Neural progenitor cell (in vitro differentiated cells): ENCODE measurements at regions not wholly inside any gene's neighbourhood (a gene's known extent, or its start where the extent isn't known, plus 50 kb on each side); places are given as distances from the start of the nearest gene placed in this dataset.

ENCODE experiments used
- EZH2phosphoT487 ChIP-seq: fragments of 200-600 bp; sonication (generic); IDR thresholded peaks from 2 replicates; pipeline ENCODE4 v1.6.1; 2017; ENCODE audit warnings: antibody characterized with exemption
- TF ChIP-seq, protein P1 (sequence below): fragments of 200-600 bp; sonication (generic); IDR thresholded peaks from 2 replicates; pipeline ENCODE4 v1.5.1; 2017; ENCODE audit warnings: antibody characterized with exemption, mild to moderate bottlenecking

DNA sequence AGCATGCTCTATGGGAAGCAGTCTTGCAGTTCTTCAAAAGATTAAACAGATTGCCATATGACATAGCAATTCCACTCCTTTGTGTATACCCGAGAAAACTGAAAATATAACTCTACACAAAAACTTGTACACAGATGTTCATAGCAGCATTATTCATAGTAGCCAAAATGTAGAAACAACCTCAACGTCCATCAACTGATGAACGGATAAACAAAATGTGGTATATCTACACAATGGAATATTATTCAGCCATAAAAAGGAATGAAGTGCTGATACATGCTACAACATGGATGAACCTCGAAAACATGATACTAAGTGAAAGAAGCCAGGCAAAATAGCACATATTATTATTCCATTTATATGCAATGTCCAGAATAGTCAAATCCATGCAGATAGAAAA, 221.2 kb upstream of the PSMD7 start:
- TF ChIP-seq, protein P1, sequence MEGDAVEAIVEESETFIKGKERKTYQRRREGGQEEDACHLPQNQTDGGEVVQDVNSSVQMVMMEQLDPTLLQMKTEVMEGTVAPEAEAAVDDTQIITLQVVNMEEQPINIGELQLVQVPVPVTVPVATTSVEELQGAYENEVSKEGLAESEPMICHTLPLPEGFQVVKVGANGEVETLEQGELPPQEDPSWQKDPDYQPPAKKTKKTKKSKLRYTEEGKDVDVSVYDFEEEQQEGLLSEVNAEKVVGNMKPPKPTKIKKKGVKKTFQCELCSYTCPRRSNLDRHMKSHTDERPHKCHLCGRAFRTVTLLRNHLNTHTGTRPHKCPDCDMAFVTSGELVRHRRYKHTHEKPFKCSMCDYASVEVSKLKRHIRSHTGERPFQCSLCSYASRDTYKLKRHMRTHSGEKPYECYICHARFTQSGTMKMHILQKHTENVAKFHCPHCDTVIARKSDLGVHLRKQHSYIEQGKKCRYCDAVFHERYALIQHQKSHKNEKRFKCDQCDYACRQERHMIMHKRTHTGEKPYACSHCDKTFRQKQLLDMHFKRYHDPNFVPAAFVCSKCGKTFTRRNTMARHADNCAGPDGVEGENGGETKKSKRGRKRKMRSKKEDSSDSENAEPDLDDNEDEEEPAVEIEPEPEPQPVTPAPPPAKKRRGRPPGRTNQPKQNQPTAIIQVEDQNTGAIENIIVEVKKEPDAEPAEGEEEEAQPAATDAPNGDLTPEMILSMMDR: no peak
- TF ChIP-seq EZH2phosphoT487: no peak
